ENCODE measurements at regions not wholly inside any gene's neighbourhood (a gene's known extent, or its start where the extent isn't known, plus 50 kb on each side); places are given as distances from the start of the nearest gene placed in this dataset.

DNA sequence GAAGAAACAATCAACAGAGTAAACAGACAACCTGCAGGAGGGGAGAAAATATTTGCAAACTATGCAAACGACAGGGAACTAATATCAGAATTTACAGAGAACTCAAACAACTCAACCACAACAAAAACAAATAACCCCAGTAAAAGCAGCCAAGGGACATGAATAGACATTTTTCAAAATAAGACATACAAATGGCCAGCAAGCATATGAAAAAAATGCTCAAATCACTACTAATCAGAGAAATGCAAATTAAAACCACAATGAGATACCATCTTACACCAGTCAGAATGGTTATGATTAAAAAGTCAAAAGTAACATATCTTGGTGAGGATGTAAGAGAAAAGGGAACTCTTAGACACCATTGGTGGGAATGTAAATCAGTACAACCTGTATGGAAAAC is 215.0 kb downstream of the THBS2 start:
- DNase-seq: no peak
- Histone ChIP-seq H3K4me2 (no peak overlapping the region), H3K9me3 (peaks cover 3% of the 10 kb centered on the region; the same call in 1 of the 2 replicates), H3K9ac (no peak overlapping the region), H3K36me3 (replicated peaks in 1 of 2; ENCODE audit: control insufficient read depth in 1 of 2, insufficient read depth in 2 of 2, low read length in 1 of 2) (no peaks in the 10 kb centered on the region), H3K79me2 (ENCODE audit: insufficient read depth) (no peaks in the 10 kb centered on the region), H3K4me3 (ENCODE audit: low read depth in 2 of 2, low read length in 1 of 2) (no peak overlapping the region), H3F3A (replicated peaks; ENCODE audit: insufficient read depth) (peaks cover 16% of the 10 kb centered on the region), H4K20me1 (ENCODE audit: insufficient read depth) (no peaks in the 10 kb centered on the region), H2AFZ (ENCODE audit: low read depth) (no peak overlapping the region), H3K27me3 (ENCODE audit: insufficient read depth) (no peaks in the 10 kb centered on the region), H3K9me2 (no peaks in the 10 kb centered on the region), H3K27ac (ENCODE audit: low read depth in 2 of 2, low read length in 1 of 2) (no peak overlapping the region), H3K4me1 (ENCODE audit: control insufficient read depth in 1 of 2, insufficient read depth in 2 of 2, low read depth in 1 of 2, low read length in 1 of 2) (peaks cover 0 to 13% of the 10 kb centered on the region in 2 experiments; a peak in 2 of 4 replicates)
- TF ChIP-seq TEAD4 (IDR thresholded peaks at IDR 0.05; ENCODE audit: borderline replicate concordance, insufficient read depth): no peak
- TF ChIP-seq SIN3A (IDR thresholded peaks at IDR 0.05; ENCODE audit: borderline replicate concordance, low read depth, low read length): no peak
- no peak for TF ChIP-seq RCOR1 (IDR thresholded peaks at IDR 0.05; ENCODE audit: low read length)
- TF ChIP-seq YY1 (IDR thresholded peaks at IDR 0.05; ENCODE audit: low read depth): no peak
- TF ChIP-seq, protein P1, sequence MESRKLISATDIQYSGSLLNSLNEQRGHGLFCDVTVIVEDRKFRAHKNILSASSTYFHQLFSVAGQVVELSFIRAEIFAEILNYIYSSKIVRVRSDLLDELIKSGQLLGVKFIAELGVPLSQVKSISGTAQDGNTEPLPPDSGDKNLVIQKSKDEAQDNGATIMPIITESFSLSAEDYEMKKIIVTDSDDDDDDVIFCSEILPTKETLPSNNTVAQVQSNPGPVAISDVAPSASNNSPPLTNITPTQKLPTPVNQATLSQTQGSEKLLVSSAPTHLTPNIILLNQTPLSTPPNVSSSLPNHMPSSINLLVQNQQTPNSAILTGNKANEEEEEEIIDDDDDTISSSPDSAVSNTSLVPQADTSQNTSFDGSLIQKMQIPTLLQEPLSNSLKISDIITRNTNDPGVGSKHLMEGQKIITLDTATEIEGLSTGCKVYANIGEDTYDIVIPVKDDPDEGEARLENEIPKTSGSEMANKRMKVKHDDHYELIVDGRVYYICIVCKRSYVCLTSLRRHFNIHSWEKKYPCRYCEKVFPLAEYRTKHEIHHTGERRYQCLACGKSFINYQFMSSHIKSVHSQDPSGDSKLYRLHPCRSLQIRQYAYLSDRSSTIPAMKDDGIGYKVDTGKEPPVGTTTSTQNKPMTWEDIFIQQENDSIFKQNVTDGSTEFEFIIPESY (IDR thresholded peaks at IDR 0.05; ENCODE audit: borderline replicate concordance, low read depth): no peak
- TF ChIP-seq RFX5 (IDR thresholded peaks at IDR 0.05; ENCODE audit: low read length): no peak
- TF ChIP-seq GATA2 (CRISPR knock-in tag; IDR thresholded peaks at IDR 0.05): no peak
- TF ChIP-seq POLR2AphosphoS5 (IDR thresholded peaks at IDR 0.05; ENCODE audit: low read depth, low read length): no peak
- ChIA-PET CTCF (no interaction called here), POLR2A (no interaction called here)
- 12% methylated on average over 1 of the region's 1 CpG for WGBS (ENCODE audit: low lambda C conversion rate)

- POLR2A ChIA-PET: no interaction called here
Observed at GRCh38 chr6:169035385-169036240, 218.0 kb downstream of the THBS2 start.

More at GRCh38 chr6:169035385-169036240, 218.0 kb downstream of the THBS2 start:
- Histone ChIP-seq H3K9me2 (no peaks in the 10 kb centered on the region), H2AFZ (ENCODE audit: low read depth) (peak overlapping the region; percentile 63), H3K4me1 (ENCODE audit: control insufficient read depth in 1 of 2, insufficient read depth in 2 of 2, low read depth in 1 of 2, low read length in 1 of 2) (peaks cover 0 to 13% of the 10 kb centered on the region in 2 experiments; a peak in 2 of 4 replicates), H3K79me2 (ENCODE audit: insufficient read depth) (no peaks in the 10 kb centered on the region), H3K9ac (0 out of 2 replicates have a peak overlapping the region, but pooled peaks have one; percentile 17), H3K27ac (ENCODE audit: low read depth in 2 of 2, low read length in 1 of 2) (peak overlapping the region; percentile 18 to 55; a peak in 3 of 4 replicates), H3F3A (replicated peaks; ENCODE audit: insufficient read depth) (peaks cover 16% of the 10 kb centered on the region), H3K36me3 (replicated peaks in 1 of 2; ENCODE audit: control insufficient read depth in 1 of 2, insufficient read depth in 2 of 2, low read length in 1 of 2) (no peaks in the 10 kb centered on the region), H3K27me3 (ENCODE audit: insufficient read depth) (no peaks in the 10 kb centered on the region), H3K9me3 (peaks cover 3% of the 10 kb centered on the region; the same call in 1 of the 2 replicates), H3K4me3 (ENCODE audit: low read depth in 2 of 2, low read length in 1 of 2) (peak overlapping the region; percentile 6 to 48; a peak in 3 of 4 replicates), H4K20me1 (ENCODE audit: insufficient read depth) (no peaks in the 10 kb centered on the region), H3K4me2 (peak overlapping the region; percentile 59)
- 13% methylated on average over 5 of the region's 8 CpGs for WGBS (ENCODE audit: low lambda C conversion rate)
- TF ChIP-seq MAX (IDR thresholded peaks at IDR 0.05; ENCODE audit: low read depth) (peak; percentile 45; the same call in 1 of the 2 replicates), RCOR1 (IDR thresholded peaks at IDR 0.05; ENCODE audit: low read length) (peak; percentile 37; the same call in 1 of the 2 replicates), TCF12 (IDR thresholded peaks at IDR 0.05) (no peak), POLR2AphosphoS5 (IDR thresholded peaks at IDR 0.05; ENCODE audit: low read depth, low read length) (peak; percentile 12; the same call in 1 of the 2 replicates), GATA2 (CRISPR knock-in tag; IDR thresholded peaks at IDR 0.05) (peak; percentile 53), PBX3 (IDR thresholded peaks at IDR 0.05) (no peak), NFIC (IDR thresholded peaks at IDR 0.05; ENCODE audit: borderline replicate concordance) (peak; percentile 51; the same call in 1 of the 2 replicates), EP300 (IDR thresholded peaks at IDR 0.05; ENCODE audit: borderline replicate concordance in 1 of 2, low read depth in 1 of 2, low read length in 1 of 2) (peak in 1 of 2 experiments; percentile 14; a peak in 1 of 4 replicates)
- DNase-seq: peak; percentile 48
- CTCF ChIA-PET: interaction anchor here (1.4 kb wide), 1 partner anchor 43 kb away, joined by 3 read pairs; no protein-coding TSS in a partner anchor
